GM21529 (cell line): ENCODE measurements at regions not wholly inside any gene's neighbourhood (a gene's known extent, or its start where the extent isn't known, plus 50 kb on each side); places are given as distances from the start of the nearest gene placed in this dataset.
"Not testable (repeated sequence)": the region's sequence is repeated elsewhere in the genome, so short reads cannot be mapped to it uniquely, and the experiment has no call there.

Source experiments
- ATAC-seq: cut with Tn5 transposase; IDR thresholded peaks from one replicate; pipeline ENCODE4 v1.9.1; 2021; ENCODE audit not compliant: unreplicated experiment

GRCh38 chr14:106522118-106522517 lies 995.7 kb downstream of the TMEM121 start:
- ATAC-seq = not testable (repeated sequence)

GRCh38 chr14:106522990-106523389 lies 996.6 kb downstream of the TMEM121 start:
- ATAC-seq = no peak

DNA sequence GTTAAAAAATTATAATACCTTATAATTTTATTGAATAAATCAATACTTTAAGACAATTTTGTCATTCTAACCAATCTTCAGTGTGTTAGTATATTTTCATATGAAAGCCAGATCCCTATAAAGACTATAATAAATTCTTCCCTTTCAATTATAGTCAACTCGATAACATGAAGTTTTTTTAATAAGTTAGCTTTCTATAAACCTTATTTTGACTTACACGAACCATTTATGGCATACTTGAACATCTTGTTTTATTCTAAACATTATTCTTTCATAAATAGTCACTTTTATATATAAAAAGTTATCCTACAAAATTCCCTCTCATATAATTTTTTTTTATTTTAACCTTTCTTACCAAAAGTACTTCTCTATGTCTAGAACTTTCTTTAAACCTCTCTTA lies 1002.3 kb downstream of the TMEM121 start:
- no peak for ATAC-seq

GRCh38 chr14:106530031-106530422 lies 1003.6 kb downstream of the TMEM121 start:
- no peak for ATAC-seq

DNA sequence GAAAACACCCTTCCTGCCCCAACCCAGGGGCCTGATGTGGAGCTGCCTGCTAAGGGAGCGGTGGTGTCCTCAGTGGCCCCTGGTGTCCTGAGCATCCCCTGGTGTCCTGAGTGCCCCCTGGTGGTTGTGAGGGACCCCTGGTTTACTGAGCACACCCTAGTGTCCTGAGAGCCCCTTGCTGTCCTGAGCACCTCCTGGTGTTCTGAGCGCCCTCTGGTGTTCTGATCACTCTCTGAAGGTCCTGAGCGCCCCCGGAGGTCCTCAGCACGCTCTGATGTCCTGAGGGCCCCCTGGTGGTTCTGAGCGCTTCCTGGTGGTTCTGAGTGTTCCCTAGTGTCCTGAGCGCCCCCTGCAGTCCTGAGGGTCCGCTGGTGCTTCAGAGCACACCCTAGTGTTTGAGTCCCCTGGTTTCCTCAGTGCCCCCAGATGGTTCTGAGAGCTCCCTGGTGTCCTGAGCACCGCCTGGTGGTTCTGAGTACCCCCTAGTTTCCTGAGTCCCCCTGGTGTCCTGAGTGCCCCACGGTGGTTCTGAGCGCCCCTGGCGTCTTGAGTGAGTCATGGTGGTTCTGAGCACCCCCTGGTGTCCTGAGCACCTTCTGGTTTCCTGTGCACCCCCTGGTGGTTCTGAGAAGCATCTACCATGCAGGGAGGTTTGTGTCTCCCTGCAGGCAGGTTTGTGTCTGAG lies 1004.2 kb downstream of the TMEM121 start:
- ATAC-seq = peak; percentile 87

DNA sequence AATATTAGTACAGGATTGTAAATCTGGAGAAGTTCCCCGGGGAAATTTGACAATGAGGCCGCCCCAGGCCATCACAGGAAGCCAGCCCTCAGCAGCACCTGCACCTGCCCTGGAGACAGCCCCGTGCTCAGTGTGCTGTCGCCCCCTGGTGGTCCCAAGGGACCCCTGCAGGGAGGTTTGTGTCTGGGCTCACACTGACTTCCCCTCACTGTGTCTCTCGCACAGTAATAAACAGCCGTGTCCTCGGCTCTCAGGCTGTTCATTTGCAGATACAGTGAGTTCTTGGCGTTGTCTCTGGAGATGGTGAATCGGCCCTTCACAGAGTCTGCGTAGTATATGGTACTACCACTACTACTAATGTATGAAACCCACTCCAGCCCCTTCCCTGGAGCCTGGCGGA lies 1011.2 kb downstream of the TMEM121 start:
- not testable (repeated sequence) for ATAC-seq

DNA sequence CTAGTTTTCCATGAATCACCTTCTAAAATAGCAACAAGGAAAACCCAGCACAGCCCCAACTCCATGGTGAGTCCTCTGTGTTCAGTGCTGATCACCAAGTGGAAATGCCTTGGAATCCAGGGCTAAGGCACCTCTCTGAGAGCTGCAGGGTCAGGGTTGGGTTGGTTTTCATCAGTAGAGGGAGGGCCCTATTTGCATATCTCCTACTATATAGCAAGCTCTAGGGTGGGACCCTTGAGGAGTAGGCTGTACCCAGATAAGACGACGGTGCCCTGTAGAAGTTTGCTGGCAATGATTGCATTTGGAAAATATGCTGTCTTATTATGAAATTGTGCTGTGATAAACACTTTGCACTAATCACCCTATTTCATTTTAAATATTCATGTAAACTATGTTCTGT lies 1011.8 kb downstream of the TMEM121 start:
- no peak for ATAC-seq

GRCh38 chr14:106547735-106548434 lies 1021.5 kb downstream of the TMEM121 start:
- ATAC-seq = no peak

DNA sequence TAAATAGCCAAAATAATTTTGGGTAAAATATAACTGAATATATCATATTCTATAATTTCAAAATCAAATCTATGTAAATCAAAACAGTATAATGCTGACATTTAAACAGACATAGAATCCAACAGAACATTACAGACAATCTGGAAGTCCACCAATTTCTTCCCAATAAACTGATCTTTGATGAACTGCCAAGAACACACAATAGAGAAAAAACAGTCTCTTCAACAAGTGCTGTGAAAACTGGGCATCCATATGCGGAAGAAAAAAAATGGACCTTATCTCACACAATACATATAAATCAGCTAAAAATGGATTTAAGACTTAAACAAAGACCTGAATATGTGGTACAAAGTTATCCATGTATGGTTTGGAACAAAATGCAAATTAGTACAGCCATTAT lies 1022.7 kb downstream of the TMEM121 start:
- ATAC-seq = no peak

DNA sequence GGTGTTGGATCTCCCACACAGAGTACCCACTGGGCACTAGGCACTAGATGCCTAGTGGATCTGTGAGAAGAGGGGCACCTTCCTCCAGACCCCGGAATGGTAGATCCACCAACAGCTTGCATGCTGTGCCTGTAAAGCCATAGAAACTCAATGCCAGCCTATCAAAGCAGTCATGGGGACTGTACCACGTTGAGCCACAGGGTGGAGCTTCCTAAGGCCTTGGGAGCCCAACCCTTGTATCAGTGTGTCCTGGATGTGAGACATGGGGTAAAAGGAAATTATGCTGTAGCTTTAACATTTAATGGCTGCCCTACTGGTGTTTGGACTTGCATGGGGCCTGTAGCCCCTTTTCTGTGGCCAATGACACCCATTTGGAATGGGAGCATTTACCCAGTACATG lies 1024.9 kb downstream of the TMEM121 start:
- ATAC-seq = no peak

DNA sequence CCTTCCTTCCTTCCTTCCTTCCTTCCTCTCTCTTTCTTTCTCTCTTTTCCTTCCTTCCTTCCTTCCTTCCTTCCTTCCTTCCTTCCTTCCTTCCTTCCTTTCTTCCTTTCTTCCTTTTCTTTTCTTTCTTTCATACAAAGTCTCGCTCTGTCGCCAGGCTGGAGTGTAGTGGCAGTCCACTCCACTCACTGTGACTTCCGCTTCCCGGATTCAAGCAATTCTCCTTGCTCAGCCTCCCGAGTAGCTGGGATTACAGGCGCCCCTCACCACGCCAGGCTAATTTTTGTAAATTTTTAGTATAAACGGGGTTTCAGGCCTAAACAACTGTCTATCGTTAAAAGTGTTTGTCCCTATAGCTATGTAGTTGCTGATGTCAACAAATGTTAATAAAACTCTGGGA lies 1029.8 kb downstream of the TMEM121 start:
- ATAC-seq = not testable (repeated sequence)

- no peak for ATAC-seq
Observed at GRCh38 chr14:106556665-106557289, 1030.4 kb downstream of the TMEM121 start.

GRCh38 chr14:106562451-106562850 lies 1036.1 kb downstream of the TMEM121 start:
- ATAC-seq = no peak

DNA sequence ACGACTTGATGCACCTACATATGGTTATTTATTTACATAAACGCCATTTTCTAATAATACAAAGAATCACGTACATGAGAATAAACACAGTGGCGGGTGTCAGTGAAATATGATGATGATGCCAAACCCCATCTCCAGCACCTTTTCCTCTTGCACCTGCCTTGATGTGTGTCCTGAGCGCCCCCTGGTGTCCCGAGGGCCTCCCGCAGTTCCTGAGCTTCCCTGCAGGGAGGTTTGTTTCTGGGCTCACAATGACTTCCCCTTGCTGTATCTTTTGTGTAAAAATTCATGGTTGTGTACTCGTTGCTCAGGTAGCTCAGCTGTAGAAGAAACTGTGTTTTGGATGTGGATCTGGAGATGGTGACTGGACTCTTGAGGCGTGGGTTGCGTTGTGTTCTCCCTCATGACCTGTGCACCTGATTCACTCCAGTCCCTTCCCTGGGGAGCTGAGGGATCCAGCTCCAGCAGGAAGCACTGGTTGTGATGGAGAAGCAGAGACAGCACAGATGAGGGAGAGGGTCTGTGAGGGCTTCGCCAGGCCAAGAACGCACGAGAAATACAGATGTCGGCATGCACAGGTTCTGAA lies 1037.8 kb downstream of the TMEM121 start:
- ATAC-seq = no peak

DNA sequence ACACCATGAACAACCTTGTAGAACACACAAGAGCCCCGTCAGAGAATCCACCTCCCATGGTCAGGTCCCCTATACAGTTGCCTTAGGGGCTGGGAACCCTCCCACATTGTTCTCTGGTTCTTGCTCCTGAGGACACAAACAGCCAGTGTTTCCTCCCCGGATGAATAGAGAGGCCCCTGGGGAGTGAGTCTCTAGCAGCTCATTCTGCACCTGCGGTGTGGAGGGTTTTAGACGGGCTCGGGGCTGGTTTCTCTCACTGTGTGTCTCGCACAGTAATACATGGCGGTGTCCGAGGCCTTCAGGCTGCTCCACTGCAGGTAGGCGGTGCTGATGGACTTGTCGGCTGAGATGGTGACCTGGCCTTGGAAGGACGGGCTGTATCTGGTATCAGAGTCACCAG lies 1052.1 kb downstream of the TMEM121 start:
- no peak for ATAC-seq

GRCh38 chr14:106579084-106579483 lies 1052.7 kb downstream of the TMEM121 start:
- ATAC-seq = no peak

DNA sequence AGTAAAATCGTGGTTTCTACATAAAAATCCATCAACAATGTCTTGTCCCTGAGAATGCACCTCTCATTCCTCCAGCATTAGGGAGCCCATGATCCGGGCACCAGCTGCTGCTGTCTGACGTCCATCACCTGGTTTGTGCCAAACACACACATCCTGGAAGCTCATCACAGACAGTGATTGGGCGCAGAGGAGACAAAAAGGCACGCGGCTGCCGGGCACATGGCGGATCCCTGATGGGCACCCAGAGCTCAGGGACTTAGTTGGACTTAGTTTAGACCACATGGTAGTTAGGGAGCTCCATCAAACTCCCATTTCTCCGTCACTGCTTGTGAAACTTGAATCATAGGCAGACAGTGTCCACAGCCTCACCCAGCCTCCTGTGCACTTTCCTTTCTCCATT lies 1059.3 kb downstream of the TMEM121 start:
- no peak for ATAC-seq

DNA sequence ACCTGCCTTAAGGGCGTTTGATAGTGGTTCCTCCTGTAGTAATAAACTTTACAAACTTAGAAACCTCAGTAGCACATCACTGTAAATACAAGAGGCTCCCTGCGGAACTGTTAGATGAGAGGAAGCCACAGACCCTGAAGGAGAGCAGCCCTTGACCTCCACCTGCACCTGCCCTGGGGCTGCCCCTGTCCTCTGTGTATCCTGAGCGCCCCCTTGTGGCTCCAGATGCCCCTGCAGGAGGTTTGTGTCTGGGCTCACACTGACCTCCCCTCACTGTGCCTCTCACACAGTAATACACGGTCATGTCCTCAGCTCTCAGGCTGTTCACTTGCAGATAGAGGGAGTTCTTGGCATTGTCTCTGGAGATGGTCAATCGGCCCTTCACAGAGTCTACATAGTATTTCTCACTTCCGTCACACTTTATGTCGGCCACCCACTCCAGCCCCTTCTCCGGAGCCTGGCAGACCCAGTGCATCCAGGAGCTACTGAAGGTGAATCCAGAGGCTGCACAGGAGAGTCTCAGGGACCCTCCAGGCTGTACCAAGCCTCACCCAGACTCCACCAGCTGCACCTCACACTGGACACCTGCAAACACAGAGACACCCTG lies 1059.8 kb downstream of the TMEM121 start:
- ATAC-seq = peak; percentile 53

- not testable (repeated sequence) for ATAC-seq
Observed at GRCh38 chr14:106591539-106591938, 1065.2 kb downstream of the TMEM121 start.

DNA sequence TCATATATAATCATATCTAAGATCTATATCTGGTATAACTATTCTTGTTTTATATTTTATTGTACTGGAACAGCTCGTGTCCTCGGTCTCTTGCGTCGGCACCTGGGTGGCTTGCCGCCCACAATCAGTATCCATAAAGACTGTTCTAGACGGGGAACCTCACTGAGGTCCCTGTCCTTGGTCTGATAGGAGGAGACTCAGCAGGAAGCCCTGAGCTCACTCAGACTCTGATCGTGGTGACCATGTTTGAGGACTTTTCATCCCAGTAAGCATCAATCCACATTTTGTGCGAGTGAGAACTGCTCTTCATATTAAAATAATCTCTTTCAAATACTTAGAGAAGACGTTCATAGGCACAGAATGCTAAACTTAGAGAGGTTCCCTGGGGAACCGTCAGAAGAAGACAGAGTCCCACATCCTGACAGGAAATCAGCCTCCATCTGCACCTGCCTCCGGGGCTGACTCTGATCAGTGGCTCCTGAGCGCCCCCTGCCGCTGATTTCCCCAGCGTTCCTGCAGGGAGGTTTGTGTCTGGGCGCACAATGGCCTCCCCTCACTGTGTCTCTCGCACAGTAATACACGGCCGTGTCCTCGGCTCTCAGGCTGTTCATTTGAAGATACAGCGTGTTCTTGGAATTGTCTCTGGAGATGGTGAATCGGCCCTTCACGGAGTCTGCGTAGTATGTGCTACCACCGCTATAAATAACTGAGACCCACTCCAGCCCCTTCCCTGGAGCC lies 1065.9 kb downstream of the TMEM121 start:
- ATAC-seq = not testable (repeated sequence)

DNA sequence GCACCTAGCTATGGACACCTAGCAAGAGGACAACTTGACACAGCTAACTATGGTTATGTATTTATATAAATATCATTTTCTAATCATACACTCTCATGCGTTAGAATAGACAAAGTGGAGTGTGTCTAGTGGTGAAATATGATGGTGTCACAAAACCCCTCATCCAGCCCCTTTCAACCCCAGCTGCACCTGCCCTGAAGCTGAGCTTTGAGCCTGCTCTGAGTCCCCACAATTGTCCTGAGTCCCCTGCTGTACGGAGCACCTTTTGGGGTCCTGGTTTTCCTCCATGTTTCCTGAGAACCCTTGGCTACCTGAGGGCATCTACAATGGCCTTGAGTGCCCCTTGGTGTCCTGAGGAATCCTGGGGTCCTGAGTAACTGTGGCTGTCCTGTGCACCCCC lies 1072.8 kb downstream of the TMEM121 start:
- no peak for ATAC-seq
